ENCODE measurements at regions not wholly inside any gene's neighbourhood (a gene's known extent, or its start where the extent isn't known, plus 50 kb on each side); places are given as distances from the start of the nearest gene placed in this dataset.

DNA sequence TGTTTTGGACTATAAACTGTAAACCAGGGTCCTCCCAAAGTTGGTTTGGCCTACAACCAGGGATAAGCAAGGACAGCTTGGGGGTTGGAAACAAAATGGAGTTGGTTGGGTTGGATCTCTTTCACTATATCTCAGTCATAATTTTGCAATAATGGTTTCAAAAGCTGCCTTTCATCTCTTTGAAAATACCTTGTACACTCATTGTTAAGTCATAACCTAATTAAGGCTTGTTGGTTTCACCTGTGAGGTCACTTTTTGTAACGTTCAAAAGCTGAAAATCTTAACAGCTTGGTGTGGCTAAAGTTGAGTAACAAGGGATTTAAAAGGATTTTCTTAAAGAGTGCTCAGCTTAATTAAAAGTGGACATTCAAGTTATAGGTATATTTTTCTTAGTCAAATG lies 476.1 kb downstream of the IPMK start:
- no peak for TF ChIP-seq SMAD3 (CRISPR knock-in tag; IDR thresholded peaks at IDR 0.05)
- no peak for TF ChIP-seq PAF1 (CRISPR knock-in tag; IDR thresholded peaks at IDR 0.05)
- no peak for TF ChIP-seq ZNF30 (CRISPR knock-in tag; IDR thresholded peaks at IDR 0.05)
- no peak for TF ChIP-seq TP53 (CRISPR knock-in tag; conservative IDR thresholded peaks at IDR 0.05)
- no peak for TF ChIP-seq CENPT (CRISPR knock-in tag; IDR thresholded peaks at IDR 0.05; ENCODE audit: low read depth)
- no peak for TF ChIP-seq POLR2A (IDR thresholded peaks at IDR 0.05; ENCODE audit: insufficient read depth in 1 of 2, low read depth in 2 of 2, low read length in 2 of 2)
- TF ChIP-seq MAFK (conservative IDR thresholded peaks at IDR 0.05 in 1 of 2, IDR thresholded peaks at IDR 0.05 in 1 of 2; ENCODE audit: low read length in 2 of 2), result no peak
- TF ChIP-seq ZZZ3 (CRISPR knock-in tag; IDR thresholded peaks at IDR 0.05; ENCODE audit: borderline replicate concordance), result no peak
- TF ChIP-seq ELF3 (CRISPR knock-in tag; IDR thresholded peaks at IDR 0.05), result no peak
- TF ChIP-seq, protein P1, sequence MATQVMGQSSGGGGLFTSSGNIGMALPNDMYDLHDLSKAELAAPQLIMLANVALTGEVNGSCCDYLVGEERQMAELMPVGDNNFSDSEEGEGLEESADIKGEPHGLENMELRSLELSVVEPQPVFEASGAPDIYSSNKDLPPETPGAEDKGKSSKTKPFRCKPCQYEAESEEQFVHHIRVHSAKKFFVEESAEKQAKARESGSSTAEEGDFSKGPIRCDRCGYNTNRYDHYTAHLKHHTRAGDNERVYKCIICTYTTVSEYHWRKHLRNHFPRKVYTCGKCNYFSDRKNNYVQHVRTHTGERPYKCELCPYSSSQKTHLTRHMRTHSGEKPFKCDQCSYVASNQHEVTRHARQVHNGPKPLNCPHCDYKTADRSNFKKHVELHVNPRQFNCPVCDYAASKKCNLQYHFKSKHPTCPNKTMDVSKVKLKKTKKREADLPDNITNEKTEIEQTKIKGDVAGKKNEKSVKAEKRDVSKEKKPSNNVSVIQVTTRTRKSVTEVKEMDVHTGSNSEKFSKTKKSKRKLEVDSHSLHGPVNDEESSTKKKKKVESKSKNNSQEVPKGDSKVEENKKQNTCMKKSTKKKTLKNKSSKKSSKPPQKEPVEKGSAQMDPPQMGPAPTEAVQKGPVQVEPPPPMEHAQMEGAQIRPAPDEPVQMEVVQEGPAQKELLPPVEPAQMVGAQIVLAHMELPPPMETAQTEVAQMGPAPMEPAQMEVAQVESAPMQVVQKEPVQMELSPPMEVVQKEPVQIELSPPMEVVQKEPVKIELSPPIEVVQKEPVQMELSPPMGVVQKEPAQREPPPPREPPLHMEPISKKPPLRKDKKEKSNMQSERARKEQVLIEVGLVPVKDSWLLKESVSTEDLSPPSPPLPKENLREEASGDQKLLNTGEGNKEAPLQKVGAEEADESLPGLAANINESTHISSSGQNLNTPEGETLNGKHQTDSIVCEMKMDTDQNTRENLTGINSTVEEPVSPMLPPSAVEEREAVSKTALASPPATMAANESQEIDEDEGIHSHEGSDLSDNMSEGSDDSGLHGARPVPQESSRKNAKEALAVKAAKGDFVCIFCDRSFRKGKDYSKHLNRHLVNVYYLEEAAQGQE (IDR thresholded peaks at IDR 0.05; ENCODE audit: borderline replicate concordance in 1 of 2, low read depth in 1 of 2, low read length in 2 of 2), result no peak
- TF ChIP-seq, protein P2, sequence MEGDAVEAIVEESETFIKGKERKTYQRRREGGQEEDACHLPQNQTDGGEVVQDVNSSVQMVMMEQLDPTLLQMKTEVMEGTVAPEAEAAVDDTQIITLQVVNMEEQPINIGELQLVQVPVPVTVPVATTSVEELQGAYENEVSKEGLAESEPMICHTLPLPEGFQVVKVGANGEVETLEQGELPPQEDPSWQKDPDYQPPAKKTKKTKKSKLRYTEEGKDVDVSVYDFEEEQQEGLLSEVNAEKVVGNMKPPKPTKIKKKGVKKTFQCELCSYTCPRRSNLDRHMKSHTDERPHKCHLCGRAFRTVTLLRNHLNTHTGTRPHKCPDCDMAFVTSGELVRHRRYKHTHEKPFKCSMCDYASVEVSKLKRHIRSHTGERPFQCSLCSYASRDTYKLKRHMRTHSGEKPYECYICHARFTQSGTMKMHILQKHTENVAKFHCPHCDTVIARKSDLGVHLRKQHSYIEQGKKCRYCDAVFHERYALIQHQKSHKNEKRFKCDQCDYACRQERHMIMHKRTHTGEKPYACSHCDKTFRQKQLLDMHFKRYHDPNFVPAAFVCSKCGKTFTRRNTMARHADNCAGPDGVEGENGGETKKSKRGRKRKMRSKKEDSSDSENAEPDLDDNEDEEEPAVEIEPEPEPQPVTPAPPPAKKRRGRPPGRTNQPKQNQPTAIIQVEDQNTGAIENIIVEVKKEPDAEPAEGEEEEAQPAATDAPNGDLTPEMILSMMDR (CRISPR knock-in tag; IDR thresholded peaks at IDR 0.05), result no peak
- TF ChIP-seq HCFC1 (IDR thresholded peaks at IDR 0.05; ENCODE audit: low read depth, low read length), result no peak
- TF ChIP-seq, protein P3, sequence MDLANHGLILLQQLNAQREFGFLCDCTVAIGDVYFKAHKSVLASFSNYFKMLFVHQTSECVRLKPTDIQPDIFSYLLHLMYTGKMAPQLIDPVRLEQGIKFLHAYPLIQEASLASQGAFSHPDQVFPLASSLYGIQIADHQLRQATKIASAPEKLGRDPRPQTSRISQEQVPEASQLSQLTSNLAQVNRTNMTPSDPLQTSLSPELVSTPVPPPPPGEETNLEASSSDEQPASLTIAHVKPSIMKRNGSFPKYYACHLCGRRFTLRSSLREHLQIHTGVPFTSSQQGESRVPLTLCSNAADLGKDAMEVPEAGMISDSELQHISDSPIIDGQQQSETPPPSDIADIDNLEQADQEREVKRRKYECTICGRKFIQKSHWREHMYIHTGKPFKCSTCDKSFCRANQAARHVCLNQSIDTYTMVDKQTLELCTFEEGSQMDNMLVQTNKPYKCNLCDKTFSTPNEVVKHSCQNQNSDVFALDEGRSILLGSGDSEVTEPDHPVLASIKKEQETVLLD (CRISPR knock-in tag; IDR thresholded peaks at IDR 0.05; ENCODE audit: low read depth), result no peak
- TF ChIP-seq ZNF34 (CRISPR knock-in tag; IDR thresholded peaks at IDR 0.05; ENCODE audit: borderline replicate concordance), result no peak

All from HepG2 (cell line).